VCaP (cell line): ENCODE measurements at regions not wholly inside any gene's neighbourhood (a gene's known extent, or its start where the extent isn't known, plus 50 kb on each side); places are given as distances from the start of the nearest gene placed in this dataset.

Experiments
- H3K27ac ChIP-seq: fragments of 450-650 bp; 2 replicates; pipeline ENCODE4 v1.5.1; 2017
- TF ChIP-seq, protein P1 (sequence below): fragments of 450-650 bp; conservative IDR thresholded peaks from 2 replicates; pipeline ENCODE4 v1.5.1; 2017; ENCODE audit warnings: mild to moderate bottlenecking, moderate library complexity

DNA sequence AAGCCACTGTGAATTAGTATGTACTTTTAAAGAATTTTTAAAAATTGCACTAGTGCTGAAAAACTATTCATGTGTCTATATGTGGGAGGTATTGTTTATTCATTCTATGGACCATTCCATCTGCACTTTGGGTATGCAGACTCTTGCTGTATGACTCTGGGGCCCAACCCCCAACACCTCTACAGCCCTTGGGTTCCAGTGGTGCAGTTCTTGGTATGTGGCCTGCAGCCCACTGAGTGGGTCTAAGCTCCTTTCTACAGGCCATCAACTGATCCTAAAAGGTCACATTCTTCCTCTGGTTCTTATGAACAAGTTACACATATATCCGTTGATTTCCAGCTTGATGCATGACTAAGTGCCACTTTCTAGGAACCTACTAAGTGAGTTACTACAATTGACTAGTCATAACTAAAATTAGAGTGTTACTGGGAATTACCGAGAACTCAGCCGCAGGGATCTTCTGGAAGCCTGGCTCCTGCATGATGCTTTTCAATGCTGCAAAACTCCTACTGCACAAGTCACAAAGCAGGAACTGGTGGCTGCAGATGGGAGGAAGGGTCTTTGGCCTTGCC lies 62.4 kb upstream of the MED13L start:
- TF ChIP-seq, protein P1, sequence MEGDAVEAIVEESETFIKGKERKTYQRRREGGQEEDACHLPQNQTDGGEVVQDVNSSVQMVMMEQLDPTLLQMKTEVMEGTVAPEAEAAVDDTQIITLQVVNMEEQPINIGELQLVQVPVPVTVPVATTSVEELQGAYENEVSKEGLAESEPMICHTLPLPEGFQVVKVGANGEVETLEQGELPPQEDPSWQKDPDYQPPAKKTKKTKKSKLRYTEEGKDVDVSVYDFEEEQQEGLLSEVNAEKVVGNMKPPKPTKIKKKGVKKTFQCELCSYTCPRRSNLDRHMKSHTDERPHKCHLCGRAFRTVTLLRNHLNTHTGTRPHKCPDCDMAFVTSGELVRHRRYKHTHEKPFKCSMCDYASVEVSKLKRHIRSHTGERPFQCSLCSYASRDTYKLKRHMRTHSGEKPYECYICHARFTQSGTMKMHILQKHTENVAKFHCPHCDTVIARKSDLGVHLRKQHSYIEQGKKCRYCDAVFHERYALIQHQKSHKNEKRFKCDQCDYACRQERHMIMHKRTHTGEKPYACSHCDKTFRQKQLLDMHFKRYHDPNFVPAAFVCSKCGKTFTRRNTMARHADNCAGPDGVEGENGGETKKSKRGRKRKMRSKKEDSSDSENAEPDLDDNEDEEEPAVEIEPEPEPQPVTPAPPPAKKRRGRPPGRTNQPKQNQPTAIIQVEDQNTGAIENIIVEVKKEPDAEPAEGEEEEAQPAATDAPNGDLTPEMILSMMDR, result no peak
- H3K27ac ChIP-seq, result no peak overlapping the region

DNA sequence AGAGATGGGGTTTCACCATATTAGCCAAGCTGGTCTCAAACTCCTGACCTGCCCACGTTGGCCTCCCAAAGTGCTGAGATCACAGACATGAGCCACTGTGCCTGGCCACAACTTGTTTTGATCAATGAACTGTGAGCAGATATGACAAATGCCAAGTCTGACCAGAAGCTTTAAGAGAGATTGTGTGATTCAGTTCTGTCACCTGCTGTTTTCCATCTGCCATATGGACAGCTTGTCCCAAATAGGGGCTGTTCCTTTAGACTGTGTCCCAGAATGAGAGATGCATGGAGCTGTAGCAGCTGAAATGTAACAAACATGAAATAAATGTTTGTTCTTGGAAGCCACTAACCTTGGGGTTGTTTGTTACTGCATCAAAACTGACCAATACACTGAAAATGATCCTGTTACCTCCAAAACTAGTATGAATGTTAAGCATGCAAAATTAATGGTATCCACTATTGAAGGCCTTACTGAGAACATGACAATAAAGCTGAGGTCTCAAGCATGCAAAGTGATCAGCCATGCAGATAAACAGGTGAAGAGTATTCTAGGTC lies 65.9 kb upstream of the MED13L start:
- TF ChIP-seq, protein P1, result no peak

DNA sequence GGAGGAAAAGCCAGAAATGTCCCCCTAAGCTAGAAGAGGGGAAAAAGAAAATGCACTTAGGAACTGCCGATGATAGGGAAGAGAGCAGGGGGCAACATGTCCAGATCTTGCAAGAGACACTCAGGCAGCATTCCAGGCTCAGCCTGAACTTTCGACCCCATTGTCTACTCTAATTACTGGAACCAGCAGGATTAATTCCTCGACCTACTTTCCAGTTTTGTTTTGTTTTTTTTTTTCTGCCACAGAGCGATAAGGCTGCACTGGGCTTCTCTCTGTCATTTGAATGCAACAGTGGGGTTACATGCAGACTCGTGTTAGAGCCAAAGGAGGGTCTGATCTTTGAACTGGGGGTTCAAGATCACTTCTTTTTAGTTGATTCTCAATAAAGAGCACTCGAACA lies 68.7 kb upstream of the MED13L start:
- H3K27ac ChIP-seq, result no peak overlapping the region
- TF ChIP-seq, protein P1, result no peak

More for the DNA sequence above, 65.9 kb upstream of the MED13L start:
- H3K27ac ChIP-seq, result no peak overlapping the region

DNA sequence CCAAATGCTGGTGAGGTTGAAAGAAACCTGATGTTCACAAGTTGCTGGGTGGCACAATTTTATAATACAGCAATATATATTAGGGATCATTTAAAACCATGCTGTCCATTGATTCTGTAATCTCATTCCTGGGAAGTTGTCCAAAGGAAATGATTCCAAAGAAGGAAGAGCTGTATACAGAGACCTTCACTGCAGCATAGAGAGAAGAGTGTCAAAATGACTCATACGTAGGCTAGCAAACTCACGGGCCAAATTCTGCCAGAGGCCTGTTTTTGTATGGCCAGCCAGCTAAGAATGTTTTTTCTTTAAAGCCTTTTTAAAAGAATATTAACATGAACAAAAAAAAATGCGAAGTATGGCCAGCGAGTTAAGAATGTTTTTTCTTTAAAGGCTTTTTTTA lies 69.2 kb upstream of the MED13L start:
- TF ChIP-seq, protein P1, result no peak
- H3K27ac ChIP-seq, result no peak overlapping the region

DNA sequence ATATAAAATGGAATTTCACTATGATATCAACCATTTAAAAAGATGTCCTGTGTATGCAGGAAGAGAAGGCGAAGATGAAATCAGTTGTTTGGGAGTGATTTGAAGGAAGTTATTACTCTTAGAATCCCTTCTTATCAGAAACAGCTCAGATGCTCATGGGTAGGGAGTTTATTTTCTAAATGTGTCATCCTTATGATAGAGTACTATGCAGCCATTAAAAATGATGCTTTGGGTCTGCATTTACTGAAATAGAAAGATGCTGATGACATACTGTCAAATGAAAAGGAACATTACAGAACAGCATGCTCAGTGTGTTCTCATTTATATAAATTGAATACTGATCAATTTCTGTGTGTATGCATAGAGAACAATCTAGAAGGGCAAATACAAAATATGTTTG lies 69.8 kb upstream of the MED13L start:
- TF ChIP-seq, protein P1, result no peak
- no peak overlapping the region for H3K27ac ChIP-seq

DNA sequence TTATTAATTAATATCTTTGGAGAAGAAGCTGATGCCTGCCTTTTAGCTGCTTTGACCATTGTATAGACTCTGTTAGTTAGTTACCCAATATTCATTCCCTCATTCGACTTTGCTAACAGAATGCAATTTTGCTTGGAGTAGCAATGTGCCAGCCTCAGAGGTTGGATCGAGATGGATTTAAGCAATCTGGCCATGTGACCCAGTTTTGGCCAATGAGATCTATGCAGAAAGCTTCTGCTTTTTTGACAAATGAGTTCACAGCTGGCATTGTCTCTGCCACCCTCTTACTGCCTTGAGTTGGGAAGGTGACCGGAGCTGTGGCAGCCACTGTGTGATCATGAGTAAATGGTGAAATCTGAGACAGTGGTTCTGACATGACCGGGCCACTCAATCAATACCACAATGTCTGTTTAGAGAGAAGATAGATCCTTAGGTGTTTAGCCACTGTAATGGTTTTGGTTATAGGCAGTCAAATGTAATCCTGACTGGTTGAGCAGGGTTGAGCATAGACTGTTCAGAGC lies 74.9 kb upstream of the MED13L start:
- no peak overlapping the region for H3K27ac ChIP-seq

DNA sequence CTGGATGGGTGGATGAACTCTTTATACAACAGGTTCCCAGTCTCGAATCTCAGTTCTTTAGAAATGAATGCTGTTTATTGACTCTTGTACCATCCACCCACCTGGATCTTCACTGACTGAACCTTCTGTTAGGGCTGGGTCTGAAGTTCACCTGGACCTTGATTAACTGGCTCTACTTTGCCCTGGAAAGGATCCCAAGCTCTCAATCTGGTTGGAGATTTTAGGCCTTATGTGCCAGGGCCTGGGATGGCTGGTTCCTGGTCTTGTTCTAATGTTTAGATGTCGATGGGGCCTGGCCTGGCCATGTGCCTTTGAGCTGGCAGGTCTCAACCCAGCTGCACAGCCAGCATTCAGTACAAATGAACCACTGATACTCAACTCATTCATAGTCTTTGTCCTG lies 76.5 kb upstream of the MED13L start:
- TF ChIP-seq, protein P1, result no peak
- H3K27ac ChIP-seq, result no peak overlapping the region

More for the DNA sequence above, 74.9 kb upstream of the MED13L start:
- TF ChIP-seq, protein P1, result no peak
